ENCODE measurements at regions not wholly inside any gene's neighbourhood (a gene's known extent, or its start where the extent isn't known, plus 50 kb on each side); places are given as distances from the start of the nearest gene placed in this dataset.
A peak's percentile ranks its signal among the peaks of the same experiment; 100 is the strongest.

- intact Hi-C loops (cut with DNase I): no loop called here
- H3K9me3 ChIP-seq: no peaks in the 10 kb centered on the region
- ATAC-seq (peak in 1 of 2 donors; percentile 54), DNase-seq (no peak)
- no peaks in the 10 kb centered on the region for H3K4me1 ChIP-seq
- no peak overlapping the region for H3K27ac ChIP-seq
- no peaks in the 10 kb centered on the region for H3K36me3 ChIP-seq
- TF ChIP-seq, protein P1, sequence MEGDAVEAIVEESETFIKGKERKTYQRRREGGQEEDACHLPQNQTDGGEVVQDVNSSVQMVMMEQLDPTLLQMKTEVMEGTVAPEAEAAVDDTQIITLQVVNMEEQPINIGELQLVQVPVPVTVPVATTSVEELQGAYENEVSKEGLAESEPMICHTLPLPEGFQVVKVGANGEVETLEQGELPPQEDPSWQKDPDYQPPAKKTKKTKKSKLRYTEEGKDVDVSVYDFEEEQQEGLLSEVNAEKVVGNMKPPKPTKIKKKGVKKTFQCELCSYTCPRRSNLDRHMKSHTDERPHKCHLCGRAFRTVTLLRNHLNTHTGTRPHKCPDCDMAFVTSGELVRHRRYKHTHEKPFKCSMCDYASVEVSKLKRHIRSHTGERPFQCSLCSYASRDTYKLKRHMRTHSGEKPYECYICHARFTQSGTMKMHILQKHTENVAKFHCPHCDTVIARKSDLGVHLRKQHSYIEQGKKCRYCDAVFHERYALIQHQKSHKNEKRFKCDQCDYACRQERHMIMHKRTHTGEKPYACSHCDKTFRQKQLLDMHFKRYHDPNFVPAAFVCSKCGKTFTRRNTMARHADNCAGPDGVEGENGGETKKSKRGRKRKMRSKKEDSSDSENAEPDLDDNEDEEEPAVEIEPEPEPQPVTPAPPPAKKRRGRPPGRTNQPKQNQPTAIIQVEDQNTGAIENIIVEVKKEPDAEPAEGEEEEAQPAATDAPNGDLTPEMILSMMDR (IDR thresholded peaks at IDR 0.05): no peak
- H3K4me3 ChIP-seq: no peak overlapping the region
- no peaks in the 10 kb centered on the region for H3K27me3 ChIP-seq (ENCODE audit: low read depth)
These were observed 72.2 kb upstream of the SLC4A10 start for GRCh38 chr2:161552015-161552414.

DNA sequence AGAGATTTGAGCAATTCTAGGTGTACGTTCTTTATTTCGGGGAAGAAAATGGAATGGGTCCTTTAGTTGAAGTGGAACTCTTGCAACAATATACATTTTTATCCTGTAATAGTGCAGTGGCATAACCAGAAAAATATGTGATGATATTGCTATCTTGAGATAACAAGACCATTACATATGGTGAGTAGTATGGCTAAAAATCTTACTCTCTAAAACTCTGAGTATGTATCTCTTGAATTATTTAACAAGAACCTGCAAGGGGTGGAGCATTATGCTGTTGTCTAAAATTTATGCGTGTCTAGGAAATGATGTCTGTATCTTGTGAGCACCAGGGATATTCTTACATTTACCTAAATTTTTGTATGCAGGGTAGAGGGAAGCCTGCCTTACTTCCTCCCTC, 68.4 kb upstream of the SLC4A10 start:
- no peaks in the 10 kb centered on the region for H3K36me3 ChIP-seq
- H3K27ac ChIP-seq: no peak overlapping the region
- H3K9me3 ChIP-seq: no peaks in the 10 kb centered on the region
- no peaks in the 10 kb centered on the region for H3K4me1 ChIP-seq
- no peaks in the 10 kb centered on the region for H3K27me3 ChIP-seq (ENCODE audit: low read depth)
- H3K4me3 ChIP-seq: no peak overlapping the region
- intact Hi-C loops (cut with DNase I): no loop called here
- no peak for DNase-seq
- TF ChIP-seq, protein P1 (IDR thresholded peaks at IDR 0.05): no peak
- peak in 1 of 2 donors; percentile 11 for ATAC-seq

DNA sequence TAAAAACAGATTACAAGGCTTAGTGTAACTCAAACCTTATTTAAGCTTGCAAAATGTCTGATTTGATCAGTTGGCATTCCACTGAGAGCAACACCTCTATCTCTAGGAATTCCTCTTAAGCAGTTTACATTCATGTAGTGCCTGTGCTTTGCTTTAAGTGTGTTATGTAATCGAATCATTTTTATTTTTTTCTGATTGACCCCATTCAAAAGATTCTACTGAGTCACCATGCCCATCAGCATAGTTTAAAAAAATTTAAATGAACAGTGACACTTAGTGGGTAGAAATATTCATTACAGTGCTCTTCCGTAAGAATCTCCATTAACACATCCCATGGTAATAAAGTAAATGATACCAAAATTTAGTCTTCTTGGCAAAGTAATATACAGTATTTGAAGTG, 67.8 kb upstream of the SLC4A10 start:
- Histone ChIP-seq H3K36me3 (no peaks in the 10 kb centered on the region), H3K9me3 (no peaks in the 10 kb centered on the region), H3K4me1 (no peaks in the 10 kb centered on the region), H3K27me3 (ENCODE audit: low read depth) (no peaks in the 10 kb centered on the region), H3K27ac (no peak overlapping the region), H3K4me3 (no peak overlapping the region)
- intact Hi-C loops (cut with DNase I): no loop called here
- TF ChIP-seq, protein P1 (IDR thresholded peaks at IDR 0.05): no peak
- DNase-seq (no peak), ATAC-seq (peak; percentile 61 to 83)

- no peak for ATAC-seq
- Histone ChIP-seq H3K9me3 (no peaks in the 10 kb centered on the region), H3K27ac (no peak overlapping the region), H3K4me1 (no peaks in the 10 kb centered on the region), H3K27me3 (ENCODE audit: low read depth) (no peaks in the 10 kb centered on the region), H3K4me3 (no peak overlapping the region), H3K36me3 (no peaks in the 10 kb centered on the region)
- DNase-seq: no peak
- intact Hi-C loops (cut with DNase I): no loop called here
- TF ChIP-seq, protein P1 (IDR thresholded peaks at IDR 0.05): no peak
These were observed 66.7 kb upstream of the SLC4A10 start for GRCh38 chr2:161557538-161557937.

DNA sequence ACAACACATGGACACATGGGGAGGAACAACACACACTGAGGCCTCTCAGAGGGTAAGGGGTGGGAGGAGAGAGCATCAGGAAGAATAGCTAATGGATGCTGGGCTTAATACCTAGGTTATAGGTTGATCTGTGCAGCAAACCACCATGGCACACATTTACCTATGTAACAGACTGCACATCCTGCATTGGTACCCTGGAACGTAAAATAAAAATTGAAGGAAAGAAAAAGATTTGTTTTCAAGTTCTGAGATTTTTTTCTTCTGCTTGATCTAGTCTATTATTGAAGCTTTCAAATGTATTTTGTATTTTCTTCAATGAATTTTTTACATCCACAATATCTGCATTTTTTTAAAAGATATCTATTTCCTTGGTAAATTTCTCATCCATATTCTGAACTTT, 59.3 kb upstream of the SLC4A10 start:
- TF ChIP-seq, protein P1 (IDR thresholded peaks at IDR 0.05): no peak
- no peaks in the 10 kb centered on the region for H3K4me1 ChIP-seq
- H3K27ac ChIP-seq: no peak overlapping the region
- peaks cover 22% of the 10 kb centered on the region for H3K9me3 ChIP-seq
- no peaks in the 10 kb centered on the region for H3K36me3 ChIP-seq
- DNase-seq (no peak), ATAC-seq (no peak)
- H3K27me3 ChIP-seq (ENCODE audit: low read depth): no peaks in the 10 kb centered on the region
- H3K4me3 ChIP-seq: no peak overlapping the region
- intact Hi-C loops (cut with DNase I): no loop called here

DNA sequence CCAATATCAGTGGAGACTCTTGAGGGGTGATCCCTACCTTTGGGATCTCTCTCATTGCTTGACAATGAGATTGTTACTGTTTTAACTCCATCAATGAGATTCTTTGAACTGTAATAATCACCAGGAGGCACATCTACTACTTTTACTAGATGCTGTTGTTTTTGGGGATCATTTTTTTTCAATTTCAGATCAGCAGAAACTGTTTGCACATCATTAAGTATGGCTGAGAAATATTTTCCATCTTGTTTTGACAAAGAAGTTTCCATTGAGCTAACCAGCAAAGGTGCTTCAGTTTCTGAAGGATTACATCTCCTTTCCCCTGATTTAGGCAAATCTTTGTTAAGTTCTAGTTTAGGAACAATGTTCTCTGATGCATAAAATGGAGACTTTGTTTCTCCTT, 54.8 kb upstream of the SLC4A10 start:
- Histone ChIP-seq H3K27me3 (ENCODE audit: low read depth) (no peaks in the 10 kb centered on the region), H3K4me3 (no peak overlapping the region), H3K27ac (no peak overlapping the region), H3K36me3 (no peaks in the 10 kb centered on the region), H3K4me1 (no peaks in the 10 kb centered on the region), H3K9me3 (peaks cover 10% of the 10 kb centered on the region)
- TF ChIP-seq, protein P1 (IDR thresholded peaks at IDR 0.05): no peak
- intact Hi-C loops (cut with DNase I): no loop called here
- DNase-seq (no peak), ATAC-seq (no peak)

Data from lower lobe of right lung (tissue), 2 donors.